HepG2 (cell line): ENCODE measurements at regions not wholly inside any gene's neighbourhood (a gene's known extent, or its start where the extent isn't known, plus 50 kb on each side); places are given as distances from the start of the nearest gene placed in this dataset.

ENCODE experiments used
- AKAP8 ChIP-seq: sonication (generic); formaldehyde crosslinking; IDR thresholded peaks from 2 replicates; pipeline ENCODE4 v1.5.1; 2020; ENCODE audit warnings: mild to moderate bottlenecking, missing genetic modification reagents
- CHD4 ChIP-seq: fragments of 200-600 bp; sonication (generic); IDR thresholded peaks from 2 replicates; pipeline ENCODE4 v1.7.0; 2017; ENCODE audit warnings: mild to moderate bottlenecking, low read length, borderline replicate concordance
- FOSL1 ChIP-seq: sonication (generic); formaldehyde crosslinking; IDR thresholded peaks from 2 replicates; pipeline ENCODE4 v1.9.0; 2021; ENCODE audit warnings: missing genetic modification reagents, borderline replicate concordance
- HNF1B ChIP-seq: sonication (generic); formaldehyde crosslinking; IDR thresholded peaks from 2 replicates; pipeline ENCODE4 v1.5.1; 2020; ENCODE audit warnings: mild to moderate bottlenecking, moderate library complexity, missing genetic modification reagents
- HNRNPL ChIP-seq: fragments of 200-400 bp; formaldehyde crosslinking; IDR thresholded peaks from 2 replicates; pipeline ENCODE4 v1.6.1; 2017; ENCODE audit warnings: mild to moderate bottlenecking, low read depth, low read length
- KDM5A ChIP-seq: fragments of 200-600 bp; sonication (generic); IDR thresholded peaks from 2 replicates; pipeline ENCODE4 v1.7.0; 2018; ENCODE audit warnings: antibody characterized with exemption, mild to moderate bottlenecking, low read length, borderline replicate concordance
- KLF12 ChIP-seq: sonication (generic); formaldehyde crosslinking; IDR thresholded peaks from 2 replicates; pipeline ENCODE4 v1.4.0; 2020; ENCODE audit warnings: missing genetic modification reagents, borderline replicate concordance
- MAZ ChIP-seq, 2 experiments: sonication (generic) in 1 of 2; formaldehyde crosslinking in 1 of 2; IDR thresholded peaks; 2 replicates each; pipeline versions ENCODE4 v1.5.0 to v1.6.1; 2012 to 2020; ENCODE audit warnings: low read depth in 2 of 2, mild to moderate bottlenecking in 2 of 2, borderline replicate concordance in 1 of 2, improper control_type of control experiment in 1 of 2, low read length in 1 of 2, missing genetic modification reagents in 1 of 2, moderate library complexity in 1 of 2
- RARA ChIP-seq: IDR thresholded peaks from 2 replicates; pipeline ENCODE4 v1.6.1; 2016; ENCODE audit warnings: missing genetic modification reagents, missing compliant biosample characterization
- RELA ChIP-seq: sonication (generic); formaldehyde crosslinking; IDR thresholded peaks from 2 replicates; pipeline ENCODE4 v1.4.0; 2020; ENCODE audit warnings: missing genetic modification reagents
- REPIN1 ChIP-seq: sonication (generic); formaldehyde crosslinking; IDR thresholded peaks from 2 replicates; pipeline ENCODE4 v1.8.0; 2022; ENCODE audit warnings: missing genetic modification reagents, low read depth, mild to moderate bottlenecking, borderline replicate concordance
- SAFB2 ChIP-seq: sonication (generic); formaldehyde crosslinking; IDR thresholded peaks from 2 replicates; pipeline ENCODE4 v1.5.1; 2020; ENCODE audit warnings: missing genetic modification reagents, low read depth, mild to moderate bottlenecking, borderline replicate concordance
- SALL1 ChIP-seq: sonication (generic); formaldehyde crosslinking; IDR thresholded peaks from 2 replicates; pipeline ENCODE4 v1.8.0; 2022; ENCODE audit warnings: mild to moderate bottlenecking, missing genetic modification reagents
- STAG1 ChIP-seq: sonication (generic); formaldehyde crosslinking; IDR thresholded peaks from 2 replicates; pipeline ENCODE4 v1.4.0; 2020; ENCODE audit warnings: missing genetic modification reagents
- THAP11 ChIP-seq: IDR thresholded peaks from 2 replicates; pipeline ENCODE4 v1.6.1; 2016; ENCODE audit warnings: missing biosample characterization, missing genetic modification reagents
- ZHX2 ChIP-seq, 2 experiments: sonication (generic) in 1 of 2; formaldehyde crosslinking in 1 of 2; IDR thresholded peaks; 2 replicates each; pipeline versions ENCODE4 v1.6.1 to v1.9.0; 2014 to 2022; ENCODE audit warnings: antibody characterized with exemption in 1 of 2, borderline replicate concordance in 1 of 2, inconsistent platforms in 1 of 2, low read depth in 1 of 2, missing genetic modification reagents in 1 of 2
- ZNF556 ChIP-seq: sonication (generic); formaldehyde crosslinking; IDR thresholded peaks from 2 replicates; pipeline ENCODE4 v1.4.0; 2020; ENCODE audit warnings: mild to moderate bottlenecking, missing genetic modification reagents, borderline replicate concordance
- TF ChIP-seq, protein P1 (sequence below): sonication (generic); formaldehyde crosslinking; IDR thresholded peaks from 2 replicates; pipeline ENCODE4 v1.4.0; 2020; ENCODE audit warnings: mild to moderate bottlenecking, missing genetic modification reagents
- TF ChIP-seq, protein P2 (sequence below): sonication (generic); formaldehyde crosslinking; IDR thresholded peaks from 2 replicates; pipeline ENCODE4 v1.5.1; 2020; ENCODE audit warnings: mild to moderate bottlenecking, missing genetic modification reagents, borderline replicate concordance

DNA sequence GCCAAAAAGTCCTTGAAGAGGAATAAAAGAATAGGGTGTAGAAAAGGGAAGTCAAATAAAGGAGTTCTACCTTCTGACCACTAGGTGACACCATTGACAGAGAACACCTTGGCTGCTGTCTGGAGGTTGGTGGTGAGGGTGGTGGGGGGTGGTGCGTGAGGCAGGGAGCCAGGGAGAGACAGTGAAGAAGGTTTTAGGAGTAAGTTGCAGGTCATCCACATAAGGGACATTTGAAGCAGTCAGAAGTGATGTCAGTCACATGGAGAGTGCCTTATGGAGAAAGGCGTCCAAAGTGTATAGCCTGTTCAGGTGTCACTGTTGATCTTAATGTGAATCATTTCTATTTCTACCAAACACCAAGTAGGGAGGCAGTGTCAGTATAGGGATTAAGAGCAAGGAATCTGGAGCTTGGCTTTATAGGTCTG, 279.3 kb upstream of the DDHD1 start (continued):
- TF ChIP-seq HNRNPL: no peak
- 0 out of 2 replicates have a peak, but pooled peaks have one; percentile 27 for TF ChIP-seq REPIN1 (CRISPR knock-in tag)
- TF ChIP-seq THAP11 (CRISPR knock-in tag): no peak
- TF ChIP-seq SALL1: 0 out of 2 replicates have a peak, but pooled peaks have one; percentile 35
- no peak for TF ChIP-seq HNF1B
- TF ChIP-seq AKAP8: no peak
- TF ChIP-seq KLF12 (CRISPR knock-in tag): no peak
- TF ChIP-seq, protein P1, sequence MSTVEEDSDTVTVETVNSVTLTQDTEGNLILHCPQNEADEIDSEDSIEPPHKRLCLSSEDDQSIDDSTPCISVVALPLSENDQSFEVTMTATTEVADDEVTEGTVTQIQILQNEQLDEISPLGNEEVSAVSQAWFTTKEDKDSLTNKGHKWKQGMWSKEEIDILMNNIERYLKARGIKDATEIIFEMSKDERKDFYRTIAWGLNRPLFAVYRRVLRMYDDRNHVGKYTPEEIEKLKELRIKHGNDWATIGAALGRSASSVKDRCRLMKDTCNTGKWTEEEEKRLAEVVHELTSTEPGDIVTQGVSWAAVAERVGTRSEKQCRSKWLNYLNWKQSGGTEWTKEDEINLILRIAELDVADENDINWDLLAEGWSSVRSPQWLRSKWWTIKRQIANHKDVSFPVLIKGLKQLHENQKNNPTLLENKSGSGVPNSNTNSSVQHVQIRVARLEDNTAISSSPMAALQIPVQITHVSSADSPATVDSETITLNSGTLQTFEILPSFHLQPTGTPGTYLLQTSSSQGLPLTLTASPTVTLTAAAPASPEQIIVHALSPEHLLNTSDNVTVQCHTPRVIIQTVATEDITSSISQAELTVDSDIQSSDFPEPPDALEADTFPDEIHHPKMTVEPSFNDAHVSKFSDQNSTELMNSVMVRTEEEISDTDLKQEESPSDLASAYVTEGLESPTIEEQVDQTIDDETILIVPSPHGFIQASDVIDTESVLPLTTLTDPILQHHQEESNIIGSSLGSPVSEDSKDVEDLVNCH (CRISPR knock-in tag): no peak
- no peak for TF ChIP-seq ZNF556
- TF ChIP-seq CHD4: no peak
- TF ChIP-seq MAZ (IDR thresholded peaks at IDR 0.05; ENCODE audit: borderline replicate concordance, low read depth, low read length): no peak
- TF ChIP-seq MAZ (CRISPR knock-in tag; IDR thresholded peaks at IDR 0.05; ENCODE audit: low read depth): no peak
- TF ChIP-seq, protein P2, sequence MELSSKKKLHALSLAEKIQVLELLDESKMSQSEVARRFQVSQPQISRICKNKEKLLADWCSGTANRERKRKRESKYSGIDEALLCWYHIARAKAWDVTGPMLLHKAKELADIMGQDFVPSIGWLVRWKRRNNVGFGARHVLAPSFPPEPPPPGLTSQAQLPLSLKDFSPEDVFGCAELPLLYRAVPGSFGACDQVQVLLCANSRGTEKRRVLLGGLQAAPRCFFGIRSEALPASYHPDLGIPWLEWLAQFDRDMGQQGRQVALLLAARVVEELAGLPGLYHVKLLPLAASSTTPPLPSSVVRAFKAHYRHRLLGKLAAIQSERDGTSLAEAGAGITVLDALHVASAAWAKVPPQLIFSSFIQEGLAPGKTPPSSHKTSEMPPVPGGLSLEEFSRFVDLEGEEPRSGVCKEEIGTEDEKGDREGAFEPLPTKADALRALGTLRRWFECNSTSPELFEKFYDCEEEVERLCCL: no peak
- no peak for TF ChIP-seq RARA (CRISPR knock-in tag)
- TF ChIP-seq ZHX2 (IDR thresholded peaks at IDR 0.05; ENCODE audit: low read depth): no peak
- no peak for TF ChIP-seq ZHX2 (CRISPR knock-in tag; IDR thresholded peaks at IDR 0.05; ENCODE audit: borderline replicate concordance)
- no peak for TF ChIP-seq KDM5A
- no peak for TF ChIP-seq RELA (CRISPR knock-in tag)
- TF ChIP-seq STAG1 (CRISPR knock-in tag): peak; percentile 87
- no peak for TF ChIP-seq FOSL1 (CRISPR knock-in tag)
- TF ChIP-seq SAFB2: no peak
